CD8-positive, alpha-beta memory T cell (primary cell): ENCODE measurements at regions not wholly inside any gene's neighbourhood (a gene's known extent, or its start where the extent isn't known, plus 50 kb on each side); places are given as distances from the start of the nearest gene placed in this dataset.

Experiments used
- CTCF ChIA-PET: fragments of 350-600 bp; sonication (Branson Sonifier 250); formaldehyde crosslinking; loops from one replicate; lab custom pipeline; 2021; ENCODE audit warnings: antibody characterized with exemption; lab: Charles Lee
- POLR2A ChIA-PET: fragments of 350-600 bp; sonication (Branson Sonifier 250); formaldehyde crosslinking; loops from one replicate; lab custom pipeline; 2021; ENCODE audit warnings: antibody characterized with exemption; lab: Charles Lee
- DNase-seq, 5 donors: peaks; one replicate each; pipeline versions ENCODE4 v3.0.0 to v3.0.0-alpha.2; 2020 to 2022; ENCODE audit warnings: mixed read lengths in 1 of 5
- H3K27ac ChIP-seq: one replicate; pipeline ENCODE4 v1.7.0; 2013; ENCODE audit warnings: low read depth, mild to moderate bottlenecking, low read length, moderate library complexity
- H3K27me3 ChIP-seq: 2 replicates; pipeline ENCODE4 v1.7.0; 2013; ENCODE audit warnings: low read length, mild to moderate bottlenecking; ENCODE audit not compliant: insufficient read depth, poor library complexity, severe bottlenecking
- H3K36me3 ChIP-seq: 2 replicates; pipeline ENCODE4 v1.7.0; 2013; ENCODE audit warnings: mild to moderate bottlenecking, low read length, moderate library complexity; ENCODE audit not compliant: insufficient read depth
- H3K4me1 ChIP-seq: 2 replicates; pipeline ENCODE4 v1.7.0; 2013; ENCODE audit warnings: mild to moderate bottlenecking, low read length, moderate library complexity; ENCODE audit not compliant: insufficient read depth
- H3K4me3 ChIP-seq: 2 replicates; pipeline ENCODE4 v1.7.0; 2013; ENCODE audit warnings: mild to moderate bottlenecking, low read length
- H3K9me3 ChIP-seq: 2 replicates; pipeline ENCODE4 v1.7.0; 2013; ENCODE audit warnings: mild to moderate bottlenecking, low read length
- H3K27ac Mint-ChIP-seq, 8 donors: one replicate each; pipeline ENCODE4 v1.8.0; 2020 to 2021; ENCODE audit warnings: mixed read lengths in 8 of 8, mild to moderate bottlenecking in 6 of 8, inconsistent platforms in 3 of 8, moderate library complexity in 3 of 8
- H3K27me3 Mint-ChIP-seq, 2 donors: one replicate each; pipeline ENCODE4 v1.8.0; 2020 to 2021; ENCODE audit warnings: mixed read lengths in 2 of 2, mild to moderate bottlenecking in 1 of 2, moderate library complexity in 1 of 2
- H3K36me3 Mint-ChIP-seq, 3 donors: one replicate each; pipeline ENCODE4 v1.8.0; 2020 to 2021; ENCODE audit warnings: mixed read lengths in 3 of 3, inconsistent platforms in 1 of 3, mild to moderate bottlenecking in 1 of 3
- H3K4me1 Mint-ChIP-seq, 3 donors: one replicate each; pipeline ENCODE4 v1.8.0; 2020 to 2021; ENCODE audit warnings: mixed read lengths in 3 of 3, inconsistent platforms in 1 of 3, mild to moderate bottlenecking in 1 of 3
- H3K4me3 Mint-ChIP-seq, 7 donors: one replicate each; pipeline ENCODE4 v1.8.0; 2020 to 2021; ENCODE audit warnings: mixed read lengths in 7 of 7, mild to moderate bottlenecking in 6 of 7, moderate library complexity in 4 of 7, inconsistent platforms in 2 of 7
- H3K9me3 Mint-ChIP-seq, 5 donors: one replicate each; pipeline ENCODE4 v1.8.0; 2020 to 2022; ENCODE audit warnings: mixed read lengths in 5 of 5, mild to moderate bottlenecking in 3 of 5, moderate library complexity in 2 of 5, inconsistent platforms in 1 of 5

GRCh38 chr11:134505125-134505524 lies 93.1 kb upstream of the B3GAT1 start:
- CTCF ChIA-PET, result interaction anchor here (1.3 kb wide), 1 partner anchor 17 kb away, joined by 3 read pairs; no protein-coding TSS in a partner anchor

GRCh38 chr11:134504146-134504905 lies 92.3 kb upstream of the B3GAT1 start:
- CTCF ChIA-PET, result no interaction called here
- no peaks in the 10 kb centered on the region for H3K9me3 Mint-ChIP-seq
- DNase-seq, result no peak
- POLR2A ChIA-PET, result no interaction called here
- H3K4me1 Mint-ChIP-seq, result no peaks in the 10 kb centered on the region
- Histone ChIP-seq H3K4me1 (no peaks in the 10 kb centered on the region), H3K27me3 (no peaks in the 10 kb centered on the region), H3K4me3 (no peak overlapping the region), H3K9me3 (no peaks in the 10 kb centered on the region), H3K27ac (no peak overlapping the region), H3K36me3 (no peaks in the 10 kb centered on the region)
- peaks cover 8 to 32% of the 10 kb centered on the region in 2 donors for H3K27me3 Mint-ChIP-seq
- H3K36me3 Mint-ChIP-seq, result no peaks in the 10 kb centered on the region
- peak overlapping the region in 1 of 8 donors; percentile 68 for H3K27ac Mint-ChIP-seq
- H3K4me3 Mint-ChIP-seq, result no peak overlapping the region

More at GRCh38 chr11:134505125-134505524, 93.1 kb upstream of the B3GAT1 start:
- Histone ChIP-seq H3K27ac (no peak overlapping the region), H3K4me1 (no peaks in the 10 kb centered on the region), H3K36me3 (no peaks in the 10 kb centered on the region), H3K9me3 (no peaks in the 10 kb centered on the region), H3K27me3 (no peaks in the 10 kb centered on the region), H3K4me3 (no peak overlapping the region)
- Mint-ChIP-seq H3K4me1 (no peaks in the 10 kb centered on the region), H3K36me3 (no peaks in the 10 kb centered on the region), H3K27me3 (peaks cover 8 to 24% of the 10 kb centered on the region in 2 donors), H3K27ac (no peak overlapping the region), H3K4me3 (no peak overlapping the region), H3K9me3 (no peaks in the 10 kb centered on the region)
- POLR2A ChIA-PET, result no interaction called here
- no peak for DNase-seq

- no peak overlapping the region for H3K4me3 ChIP-seq
- H3K4me3 Mint-ChIP-seq, result no peak overlapping the region
- ChIA-PET POLR2A (no interaction called here), CTCF (no interaction called here)
- H3K27ac ChIP-seq, result no peak overlapping the region
- no peaks in the 10 kb centered on the region for H3K36me3 Mint-ChIP-seq
- H3K9me3 ChIP-seq, result no peaks in the 10 kb centered on the region
- H3K9me3 Mint-ChIP-seq, result no peaks in the 10 kb centered on the region
- no peak overlapping the region for H3K27ac Mint-ChIP-seq
- H3K27me3 ChIP-seq, result no peaks in the 10 kb centered on the region
- no peaks in the 10 kb centered on the region for H3K4me1 Mint-ChIP-seq
- H3K27me3 Mint-ChIP-seq, result peaks cover 9 to 38% of the 10 kb centered on the region in 2 donors
- H3K4me1 ChIP-seq, result no peaks in the 10 kb centered on the region
- no peaks in the 10 kb centered on the region for H3K36me3 ChIP-seq
- no peak for DNase-seq
These were observed 91.6 kb upstream of the B3GAT1 start for GRCh38 chr11:134503596-134503995.

GRCh38 chr11:134503100-134503499 lies 91.1 kb upstream of the B3GAT1 start:
- Histone ChIP-seq H3K9me3 (no peaks in the 10 kb centered on the region), H3K36me3 (no peaks in the 10 kb centered on the region), H3K4me1 (no peaks in the 10 kb centered on the region), H3K27me3 (no peaks in the 10 kb centered on the region), H3K4me3 (no peak overlapping the region), H3K27ac (no peak overlapping the region)
- peaks cover 9 to 38% of the 10 kb centered on the region in 2 donors for H3K27me3 Mint-ChIP-seq
- no peak for DNase-seq
- no peak overlapping the region for H3K27ac Mint-ChIP-seq
- no peaks in the 10 kb centered on the region for H3K4me1 Mint-ChIP-seq
- POLR2A ChIA-PET, result no interaction called here
- CTCF ChIA-PET, result no interaction called here
- H3K9me3 Mint-ChIP-seq, result no peaks in the 10 kb centered on the region
- H3K4me3 Mint-ChIP-seq, result no peak overlapping the region
- no peaks in the 10 kb centered on the region for H3K36me3 Mint-ChIP-seq

- H3K4me1 ChIP-seq, result no peaks in the 10 kb centered on the region
- peaks cover 0 to 1% (median 0%) of the 10 kb centered on the region in 5 donors for H3K9me3 Mint-ChIP-seq
- H3K4me3 ChIP-seq, result no peak overlapping the region
- no peaks in the 10 kb centered on the region for H3K27me3 ChIP-seq
- H3K9me3 ChIP-seq, result no peaks in the 10 kb centered on the region
- peaks cover 12 to 38% of the 10 kb centered on the region in 2 donors for H3K27me3 Mint-ChIP-seq
- peak overlapping the region in 1 of 8 donors; percentile 22 for H3K27ac Mint-ChIP-seq
- no peak overlapping the region for H3K4me3 Mint-ChIP-seq
- CTCF ChIA-PET, result no interaction called here
- H3K36me3 ChIP-seq, result no peaks in the 10 kb centered on the region
- H3K4me1 Mint-ChIP-seq, result no peaks in the 10 kb centered on the region
- no peaks in the 10 kb centered on the region for H3K36me3 Mint-ChIP-seq
- H3K27ac ChIP-seq, result no peak overlapping the region
- no peak for DNase-seq
- POLR2A ChIA-PET, result no interaction called here
These were observed 90.1 kb upstream of the B3GAT1 start for GRCh38 chr11:134502153-134502550.

GRCh38 chr11:134501406-134502152 lies 89.5 kb upstream of the B3GAT1 start:
- H3K36me3 ChIP-seq, result no peaks in the 10 kb centered on the region
- Mint-ChIP-seq H3K4me1 (no peaks in the 10 kb centered on the region), H3K27me3 (peaks cover 12 to 43% of the 10 kb centered on the region in 2 donors), H3K36me3 (peaks cover 0 to 5% (median 0%) of the 10 kb centered on the region in 3 donors), H3K4me3 (no peak overlapping the region), H3K9me3 (peaks cover 0 to 5% (median 2%) of the 10 kb centered on the region in 5 donors), H3K27ac (no peak overlapping the region)
- no peaks in the 10 kb centered on the region for H3K27me3 ChIP-seq
- no peak overlapping the region for H3K27ac ChIP-seq
- CTCF ChIA-PET, result no interaction called here
- no peak for DNase-seq
- H3K4me1 ChIP-seq, result no peaks in the 10 kb centered on the region
- H3K9me3 ChIP-seq, result no peaks in the 10 kb centered on the region
- no peak overlapping the region for H3K4me3 ChIP-seq
- POLR2A ChIA-PET, result no interaction called here

GRCh38 chr11:134500621-134501020 lies 88.6 kb upstream of the B3GAT1 start:
- peaks cover 13 to 47% of the 10 kb centered on the region in 2 donors for H3K27me3 Mint-ChIP-seq
- H3K4me3 Mint-ChIP-seq, result no peak overlapping the region
- ChIA-PET CTCF (no interaction called here), POLR2A (no interaction called here)
- Histone ChIP-seq H3K27ac (no peak overlapping the region), H3K4me3 (no peak overlapping the region), H3K4me1 (no peaks in the 10 kb centered on the region), H3K36me3 (no peaks in the 10 kb centered on the region), H3K9me3 (no peaks in the 10 kb centered on the region), H3K27me3 (no peaks in the 10 kb centered on the region)
- no peak for DNase-seq
- H3K4me1 Mint-ChIP-seq, result no peaks in the 10 kb centered on the region
- H3K36me3 Mint-ChIP-seq, result peaks cover 0 to 5% (median 0%) of the 10 kb centered on the region in 3 donors
- H3K9me3 Mint-ChIP-seq, result peaks cover 0 to 10% (median 6%) of the 10 kb centered on the region in 5 donors
- no peak overlapping the region for H3K27ac Mint-ChIP-seq

- DNase-seq, result no peak
- Histone ChIP-seq H3K4me1 (no peaks in the 10 kb centered on the region), H3K36me3 (no peaks in the 10 kb centered on the region), H3K27me3 (no peaks in the 10 kb centered on the region), H3K27ac (no peak overlapping the region), H3K4me3 (no peak overlapping the region), H3K9me3 (no peaks in the 10 kb centered on the region)
- H3K27me3 Mint-ChIP-seq, result peaks cover 16 to 51% of the 10 kb centered on the region in 2 donors
- peaks cover 0 to 5% (median 0%) of the 10 kb centered on the region in 3 donors for H3K36me3 Mint-ChIP-seq
- no peaks in the 10 kb centered on the region for H3K4me1 Mint-ChIP-seq
- POLR2A ChIA-PET, result no interaction called here
- H3K27ac Mint-ChIP-seq, result no peak overlapping the region
- H3K9me3 Mint-ChIP-seq, result peaks cover 4 to 15% (median 12%) of the 10 kb centered on the region in 5 donors
- peak overlapping the region in 1 of 7 donors; percentile 59 for H3K4me3 Mint-ChIP-seq
- CTCF ChIA-PET, result no interaction called here
These were observed 87.9 kb upstream of the B3GAT1 start for GRCh38 chr11:134499990-134500389.
